WERI-Rb-1 (cell line): ENCODE measurements at regions not wholly inside any gene's neighbourhood (a gene's known extent, or its start where the extent isn't known, plus 50 kb on each side); places are given as distances from the start of the nearest gene placed in this dataset.
"Not testable (repeated sequence)": the region's sequence is repeated elsewhere in the genome, so short reads cannot be mapped to it uniquely, and the experiment has no call there.

Experiments used
- DNase-seq: peaks from one replicate; pipeline ENCODE4 v3.0.0-alpha.2; 2020
- H3K27ac ChIP-seq: fragments of 250-450 bp; sonication (Bioruptor Pico); 2 replicates; pipeline ENCODE4 v1.5.1; 2020; ENCODE audit warnings: mild to moderate bottlenecking, moderate library complexity
- H3K27me3 ChIP-seq: fragments of 250-450 bp; sonication (Bioruptor Pico); 2 replicates; pipeline ENCODE4 v1.5.1; 2021; ENCODE audit warnings: mild to moderate bottlenecking, low read depth, moderate library complexity; ENCODE audit not compliant: insufficient read depth, severe bottlenecking
- H3K36me3 ChIP-seq: fragments of 250-450 bp; sonication (Bioruptor Pico); 2 replicates; pipeline ENCODE4 v1.5.1; 2020; ENCODE audit warnings: mild to moderate bottlenecking, moderate library complexity
- H3K4me3 ChIP-seq: 2 replicates; pipeline ENCODE4 v1.5.1; 2011; ENCODE audit warnings: low read depth, mild to moderate bottlenecking, control low read depth, low read length
- H3K9me3 ChIP-seq: fragments of 250-450 bp; sonication (Bioruptor Pico); 2 replicates; pipeline ENCODE4 v1.5.1; 2021; ENCODE audit warnings: mild to moderate bottlenecking, moderate library complexity; ENCODE audit not compliant: severe bottlenecking
- TF ChIP-seq, protein P1 (sequence below): IDR thresholded peaks from 2 replicates; pipeline ENCODE4 v1.5.1; 2011; ENCODE audit warnings: low read depth, mild to moderate bottlenecking, control low read depth, inconsistent platforms, low read length

DNA sequence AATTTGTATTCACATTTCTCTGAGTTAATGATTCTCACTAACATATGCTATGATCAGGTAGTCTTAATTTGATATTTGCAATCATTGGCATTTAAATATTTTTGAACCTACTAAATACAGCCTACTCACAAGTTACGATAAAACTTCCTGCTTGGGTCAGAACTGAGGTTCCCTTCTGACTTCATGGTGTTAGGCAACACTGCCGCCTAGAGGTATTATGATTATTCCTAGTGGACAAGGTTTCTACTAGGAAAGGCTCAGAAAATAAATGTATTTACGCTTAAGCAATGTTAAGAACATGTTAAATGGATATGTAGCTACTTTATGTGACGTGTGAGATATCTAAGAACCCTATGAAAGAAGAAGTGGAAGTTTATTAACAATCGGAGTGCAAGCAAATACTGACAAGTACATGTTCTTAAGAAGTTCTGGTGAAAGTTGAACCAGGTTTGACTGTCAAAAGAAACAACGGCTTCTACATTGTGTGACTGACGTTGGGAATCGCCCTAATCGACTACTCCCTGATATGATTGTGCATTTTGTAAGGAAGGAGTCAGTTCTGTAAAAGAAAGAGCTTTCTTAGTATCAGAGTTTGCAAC, 1395.8 kb downstream of the SLITRK5 start:
- no peak overlapping the region for H3K4me3 ChIP-seq
- H3K9me3 ChIP-seq: no peaks in the 10 kb centered on the region
- no peaks in the 10 kb centered on the region for H3K27me3 ChIP-seq
- H3K36me3 ChIP-seq: no peaks in the 10 kb centered on the region
- H3K27ac ChIP-seq: no peak overlapping the region
- TF ChIP-seq, protein P1, sequence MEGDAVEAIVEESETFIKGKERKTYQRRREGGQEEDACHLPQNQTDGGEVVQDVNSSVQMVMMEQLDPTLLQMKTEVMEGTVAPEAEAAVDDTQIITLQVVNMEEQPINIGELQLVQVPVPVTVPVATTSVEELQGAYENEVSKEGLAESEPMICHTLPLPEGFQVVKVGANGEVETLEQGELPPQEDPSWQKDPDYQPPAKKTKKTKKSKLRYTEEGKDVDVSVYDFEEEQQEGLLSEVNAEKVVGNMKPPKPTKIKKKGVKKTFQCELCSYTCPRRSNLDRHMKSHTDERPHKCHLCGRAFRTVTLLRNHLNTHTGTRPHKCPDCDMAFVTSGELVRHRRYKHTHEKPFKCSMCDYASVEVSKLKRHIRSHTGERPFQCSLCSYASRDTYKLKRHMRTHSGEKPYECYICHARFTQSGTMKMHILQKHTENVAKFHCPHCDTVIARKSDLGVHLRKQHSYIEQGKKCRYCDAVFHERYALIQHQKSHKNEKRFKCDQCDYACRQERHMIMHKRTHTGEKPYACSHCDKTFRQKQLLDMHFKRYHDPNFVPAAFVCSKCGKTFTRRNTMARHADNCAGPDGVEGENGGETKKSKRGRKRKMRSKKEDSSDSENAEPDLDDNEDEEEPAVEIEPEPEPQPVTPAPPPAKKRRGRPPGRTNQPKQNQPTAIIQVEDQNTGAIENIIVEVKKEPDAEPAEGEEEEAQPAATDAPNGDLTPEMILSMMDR: peak; percentile 79
- peak; percentile 67 for DNase-seq

- no peak overlapping the region for H3K4me3 ChIP-seq
- H3K27ac ChIP-seq: no peak overlapping the region
- no peak for DNase-seq
- no peaks in the 10 kb centered on the region for H3K27me3 ChIP-seq
- H3K9me3 ChIP-seq: no peaks in the 10 kb centered on the region
- H3K36me3 ChIP-seq: no peaks in the 10 kb centered on the region
- TF ChIP-seq, protein P1: no peak
Observed at GRCh38 chr13:89072979-89073378, 1401.8 kb downstream of the SLITRK5 start.

- Histone ChIP-seq H3K9me3 (no peaks in the 10 kb centered on the region), H3K4me3 (no peak overlapping the region), H3K27me3 (no peaks in the 10 kb centered on the region), H3K36me3 (no peaks in the 10 kb centered on the region), H3K27ac (no peak overlapping the region)
- TF ChIP-seq, protein P1: no peak
- no peak for DNase-seq
Observed at GRCh38 chr13:89076622-89077021, 1405.5 kb downstream of the SLITRK5 start.

DNA sequence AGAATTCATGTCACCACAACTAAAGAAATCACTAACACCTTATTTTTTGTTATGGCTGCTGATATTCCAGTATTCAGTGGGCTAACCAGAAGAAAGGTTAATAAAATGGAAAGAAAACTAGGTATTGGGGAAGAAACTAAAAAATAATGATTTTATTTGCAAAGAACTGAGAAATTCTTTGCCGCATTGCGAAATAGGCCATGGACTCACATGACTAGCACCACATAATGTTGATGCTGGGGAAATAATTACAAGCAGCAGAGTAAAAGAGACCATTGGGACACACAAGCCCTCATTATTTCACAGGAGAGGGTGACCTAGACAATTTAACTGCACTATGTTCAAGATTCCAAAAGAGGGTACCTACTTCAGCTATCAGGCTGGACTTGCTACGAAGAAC, 1411.5 kb downstream of the SLITRK5 start:
- no peaks in the 10 kb centered on the region for H3K36me3 ChIP-seq
- no peaks in the 10 kb centered on the region for H3K27me3 ChIP-seq
- H3K9me3 ChIP-seq: no peaks in the 10 kb centered on the region
- H3K4me3 ChIP-seq: no peak overlapping the region
- DNase-seq: no peak
- TF ChIP-seq, protein P1: no peak
- H3K27ac ChIP-seq: no peak overlapping the region

DNA sequence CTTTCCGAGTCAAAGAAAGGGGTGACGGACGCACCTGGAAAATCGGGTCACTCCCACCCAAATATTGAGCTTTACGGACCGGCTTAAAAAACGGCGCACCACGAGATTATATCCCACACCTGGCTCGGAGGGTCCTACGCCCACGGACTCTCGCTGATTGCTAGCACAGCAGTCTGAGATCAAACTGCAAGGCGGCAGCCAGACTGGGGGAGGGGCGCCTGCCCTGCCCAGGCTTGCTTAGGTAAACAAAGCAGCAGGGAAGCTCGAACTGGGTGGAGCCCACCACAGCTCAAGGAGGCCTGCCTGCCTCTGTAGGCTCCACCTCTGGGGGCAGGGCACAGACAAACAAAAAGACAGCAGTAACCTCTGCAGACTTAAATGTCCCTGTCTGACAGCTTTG, 1416.9 kb downstream of the SLITRK5 start:
- H3K27ac ChIP-seq, H3K9me3 ChIP-seq, DNase-seq, H3K36me3 ChIP-seq, H3K4me3 ChIP-seq, H3K27me3 ChIP-seq: not testable (repeated sequence)

DNA sequence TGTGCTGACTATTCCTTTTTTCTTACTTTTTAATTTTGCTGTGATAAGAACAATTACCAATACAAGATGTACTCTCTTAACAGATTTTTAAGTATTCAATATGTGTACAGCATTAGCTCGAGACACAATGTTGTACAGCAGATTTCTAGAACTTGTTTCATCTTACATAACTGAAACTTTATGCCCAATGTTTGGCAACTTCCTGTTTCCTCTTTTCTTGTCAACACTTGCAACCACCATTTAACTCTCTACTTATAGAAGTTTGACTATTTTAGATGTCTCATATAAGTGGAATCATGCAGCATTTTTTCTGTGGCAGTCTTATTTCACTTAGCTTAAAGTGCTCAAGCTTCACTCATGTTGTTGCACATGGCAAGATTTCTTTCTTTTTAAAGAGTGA, 1426.8 kb downstream of the SLITRK5 start:
- H3K4me3 ChIP-seq: no peak overlapping the region
- DNase-seq: no peak
- no peaks in the 10 kb centered on the region for H3K9me3 ChIP-seq
- no peak overlapping the region for H3K27ac ChIP-seq
- no peaks in the 10 kb centered on the region for H3K27me3 ChIP-seq
- TF ChIP-seq, protein P1: no peak
- no peaks in the 10 kb centered on the region for H3K36me3 ChIP-seq
